DND-41 (cell line): ENCODE measurements at regions not wholly inside any gene's neighbourhood (a gene's known extent, or its start where the extent isn't known, plus 50 kb on each side); places are given as distances from the start of the nearest gene placed in this dataset.
A peak's percentile ranks its signal among the peaks of the same experiment; 100 is the strongest.

Source experiments
- ATAC-seq: fragments of 200-7000 bp; cut with Tn5 transposase; 3 replicates; pipeline ENCODE4 v1.9.1; 2021; ENCODE audit warnings: low read depth; ENCODE audit not compliant: insufficient read depth
- DNase-seq: peaks from one replicate; pipeline ENCODE4 v3.0.0-alpha.2; 2020
- H2AFZ ChIP-seq: 2 replicates; pipeline ENCODE4 v1.6.0; 2012; ENCODE audit warnings: low read depth, low read length
- H3K27ac ChIP-seq: 2 replicates; pipeline ENCODE4 v1.5.1; 2012; ENCODE audit warnings: low read length, inconsistent platforms
- H3K27me3 ChIP-seq: fragments of 200-600 bp; sonication (generic); 2 replicates; pipeline ENCODE4 v1.6.0; 2012; ENCODE audit warnings: low read length, mild to moderate bottlenecking, inconsistent platforms; ENCODE audit not compliant: insufficient read depth, poor library complexity
- H3K36me3 ChIP-seq: 2 replicates; pipeline ENCODE4 v1.5.1; 2012; ENCODE audit warnings: low read length, inconsistent platforms; ENCODE audit not compliant: insufficient read depth
- H3K4me1 ChIP-seq: 2 replicates; pipeline ENCODE4 v1.5.1; 2012; ENCODE audit warnings: mild to moderate bottlenecking, low read length; ENCODE audit not compliant: insufficient read depth
- H3K4me2 ChIP-seq: 2 replicates; pipeline ENCODE4 v1.6.0; 2012; ENCODE audit warnings: mild to moderate bottlenecking, moderate library complexity, low read length, inconsistent platforms; ENCODE audit not compliant: insufficient read depth
- H3K4me3 ChIP-seq, 2 experiments: fragments of 200-600 bp in 1 of 2; shearing (Covaris generic) in 1 of 2; 2 replicates each; pipeline ENCODE4 v1.5.1; 2012 to 2016; ENCODE audit warnings: inconsistent platforms in 2 of 2, low read length in 2 of 2, mild to moderate bottlenecking in 2 of 2, low read depth in 1 of 2, moderate library complexity in 1 of 2
- H3K79me2 ChIP-seq: 2 replicates; pipeline ENCODE4 v1.6.0; 2012; ENCODE audit warnings: low read length, inconsistent platforms; ENCODE audit not compliant: insufficient read depth
- H3K9ac ChIP-seq: 2 replicates; pipeline ENCODE4 v1.6.0; 2012; ENCODE audit warnings: low read depth, mild to moderate bottlenecking, inconsistent platforms, low read length, moderate library complexity
- H3K9me3 ChIP-seq: 2 replicates; pipeline ENCODE4 v1.5.1; 2012; ENCODE audit warnings: low read length, moderate library complexity, mild to moderate bottlenecking, inconsistent platforms; ENCODE audit not compliant: insufficient read depth, severe bottlenecking
- H4K20me1 ChIP-seq: 2 replicates; pipeline ENCODE4 v1.6.0; 2012; ENCODE audit warnings: low read length; ENCODE audit not compliant: insufficient read depth
- CTCF ChIP-seq: IDR thresholded peaks from 2 replicates; pipeline ENCODE4 v1.5.1; 2012; ENCODE audit warnings: borderline replicate concordance, low read length, moderate library complexity, mild to moderate bottlenecking; ENCODE audit not compliant: poor library complexity, severe bottlenecking; ENCODE audit errors: extremely low read depth
- EZH2 ChIP-seq: IDR thresholded peaks from 3 replicates; pipeline ENCODE4 v1.6.1; 2012; ENCODE audit warnings: borderline replicate concordance, low read depth, mild to moderate bottlenecking, moderate library complexity, low read length, inconsistent platforms; ENCODE audit not compliant: severe bottlenecking

GRCh38 chr4:112766422-112766821, 129.5 kb downstream of the LARP7 start:
- no peaks in the 10 kb centered on the region for H3K36me3 ChIP-seq
- DNase-seq (no peak), ATAC-seq (no peak)
- no peak overlapping the region for H3K9ac ChIP-seq
- no peak for TF ChIP-seq EZH2
- TF ChIP-seq CTCF: peak; percentile 40
- H3K9me3 ChIP-seq: no peaks in the 10 kb centered on the region
- no peaks in the 10 kb centered on the region for H3K79me2 ChIP-seq
- H3K4me1 ChIP-seq: no peaks in the 10 kb centered on the region
- no peak overlapping the region for H3K27ac ChIP-seq
- no peaks in the 10 kb centered on the region for H3K27me3 ChIP-seq
- H3K4me2 ChIP-seq: no peak overlapping the region
- H2AFZ ChIP-seq: no peak overlapping the region
- H4K20me1 ChIP-seq: no peaks in the 10 kb centered on the region
- no peak overlapping the region for H3K4me3 ChIP-seq

GRCh38 chr4:112767386-112767785, 130.4 kb downstream of the LARP7 start:
- Histone ChIP-seq H2AFZ (no peak overlapping the region), H3K4me1 (no peaks in the 10 kb centered on the region), H3K27me3 (no peaks in the 10 kb centered on the region), H4K20me1 (no peaks in the 10 kb centered on the region), H3K9ac (no peak overlapping the region), H3K79me2 (no peaks in the 10 kb centered on the region), H3K9me3 (no peaks in the 10 kb centered on the region), H3K36me3 (no peaks in the 10 kb centered on the region), H3K4me2 (no peak overlapping the region), H3K27ac (no peak overlapping the region), H3K4me3 (no peak overlapping the region)
- TF ChIP-seq CTCF (no peak), EZH2 (no peak)
- ATAC-seq (no peak), DNase-seq (no peak)

- Histone ChIP-seq H3K36me3 (no peaks in the 10 kb centered on the region), H3K4me2 (no peak overlapping the region), H2AFZ (no peak overlapping the region), H3K27me3 (no peaks in the 10 kb centered on the region), H3K9ac (no peak overlapping the region), H3K27ac (no peak overlapping the region), H3K4me3 (no peak overlapping the region), H3K79me2 (no peaks in the 10 kb centered on the region), H3K4me1 (no peaks in the 10 kb centered on the region), H3K9me3 (no peaks in the 10 kb centered on the region), H4K20me1 (no peaks in the 10 kb centered on the region)
- DNase-seq: no peak
- ATAC-seq: no peak
- TF ChIP-seq CTCF: no peak
- no peak for TF ChIP-seq EZH2
Measured at GRCh38 chr4:112770114-112770513, 133.2 kb downstream of the LARP7 start.

GRCh38 chr4:112775801-112776200, 138.9 kb downstream of the LARP7 start:
- Histone ChIP-seq H2AFZ (no peak overlapping the region), H3K27ac (no peak overlapping the region), H3K9ac (no peak overlapping the region), H3K4me2 (no peak overlapping the region), H4K20me1 (no peaks in the 10 kb centered on the region), H3K9me3 (no peaks in the 10 kb centered on the region), H3K4me1 (no peaks in the 10 kb centered on the region), H3K4me3 (no peak overlapping the region), H3K36me3 (no peaks in the 10 kb centered on the region), H3K79me2 (no peaks in the 10 kb centered on the region), H3K27me3 (no peaks in the 10 kb centered on the region)
- ATAC-seq (no peak), DNase-seq (no peak)
- no peak for TF ChIP-seq EZH2
- no peak for TF ChIP-seq CTCF
